Calu3 (cell line): ENCODE measurements at regions not wholly inside any gene's neighbourhood (a gene's known extent, or its start where the extent isn't known, plus 50 kb on each side); places are given as distances from the start of the nearest gene placed in this dataset.

ENCODE experiments used
- BruUV-seq: library from RNA; stranded (reverse); fragments of 400-500 nt; replicated peaks from 2 replicates; lab custom pipeline; 2021; lab: Mats Ljungman, UMichigan
- CTCF ChIA-PET: fragments of 300-600 bp; sonication (Branson Sonifier 250); formaldehyde crosslinking; loops from one replicate; lab custom pipeline; 2022; ENCODE audit warnings: antibody characterized with exemption; lab: Charles Lee
- DNase-seq: peaks from one replicate; pipeline ENCODE4 v3.0.0; 2022
- H3K27ac Mint-ChIP-seq: one replicate; pipeline ENCODE4 v1.8.0; 2022; ENCODE audit warnings: mixed read lengths; ENCODE audit not compliant: unreplicated experiment
- H3K27me3 Mint-ChIP-seq: one replicate; pipeline ENCODE4 v1.8.0; 2022; ENCODE audit warnings: mixed read lengths; ENCODE audit not compliant: unreplicated experiment
- H3K36me3 Mint-ChIP-seq: one replicate; pipeline ENCODE4 v1.8.0; 2022; ENCODE audit warnings: mild to moderate bottlenecking, moderate library complexity, mixed read lengths; ENCODE audit not compliant: insufficient read depth, unreplicated experiment
- H3K4me1 Mint-ChIP-seq: one replicate; pipeline ENCODE4 v1.8.0; 2022; ENCODE audit warnings: mild to moderate bottlenecking, low read depth, mixed read lengths; ENCODE audit not compliant: unreplicated experiment
- H3K4me3 Mint-ChIP-seq: one replicate; pipeline ENCODE4 v1.8.0; 2022; ENCODE audit warnings: mild to moderate bottlenecking, low read depth, moderate library complexity, mixed read lengths; ENCODE audit not compliant: unreplicated experiment
- H3K9me3 Mint-ChIP-seq: one replicate; pipeline ENCODE4 v1.8.0; 2022; ENCODE audit warnings: low read depth, mixed read lengths; ENCODE audit not compliant: unreplicated experiment
- intact Hi-C: fragments of 100-400 bp; cut with micrococcal nuclease; formaldehyde crosslinking; loops from one replicate; pipeline ENCODE4 v1.10.0; 2022; ENCODE audit not compliant: unreplicated experiment
- TF ChIP-seq, protein P1 (sequence below): fragments of 200-600 bp; IDR thresholded peaks from one replicate; pipeline ENCODE4 v1.8.0; 2022; ENCODE audit warnings: antibody characterized with exemption; ENCODE audit not compliant: unreplicated experiment

DNA sequence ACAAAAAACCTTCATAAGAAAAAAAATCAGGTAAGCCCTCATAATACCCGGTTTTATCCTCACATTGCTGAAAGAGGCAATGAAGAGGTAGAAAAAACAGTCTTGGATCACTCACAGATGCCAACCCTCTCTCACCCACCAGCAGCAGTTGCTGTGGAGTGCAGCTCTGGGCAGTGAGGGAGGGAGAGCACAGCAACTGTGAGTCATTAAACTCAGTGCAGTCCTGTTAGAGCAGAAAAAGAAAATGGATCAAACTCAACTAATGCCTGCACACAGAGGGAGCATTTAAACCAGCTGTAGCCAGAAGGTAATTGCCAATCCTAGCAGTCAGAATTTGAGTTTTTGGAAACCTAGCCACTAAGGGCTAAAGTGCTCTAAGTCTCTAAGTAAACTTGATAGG, 1050.6 kb upstream of the ALCAM start:
- peaks cover 7% of the 10 kb centered on the region for H3K9me3 Mint-ChIP-seq
- no peaks in the 10 kb centered on the region for H3K27me3 Mint-ChIP-seq
- H3K27ac Mint-ChIP-seq: no peak overlapping the region
- H3K4me1 Mint-ChIP-seq: no peaks in the 10 kb centered on the region
- intact Hi-C loops: no loop called here
- no TSS peak for BruUV-seq
- TF ChIP-seq, protein P1, sequence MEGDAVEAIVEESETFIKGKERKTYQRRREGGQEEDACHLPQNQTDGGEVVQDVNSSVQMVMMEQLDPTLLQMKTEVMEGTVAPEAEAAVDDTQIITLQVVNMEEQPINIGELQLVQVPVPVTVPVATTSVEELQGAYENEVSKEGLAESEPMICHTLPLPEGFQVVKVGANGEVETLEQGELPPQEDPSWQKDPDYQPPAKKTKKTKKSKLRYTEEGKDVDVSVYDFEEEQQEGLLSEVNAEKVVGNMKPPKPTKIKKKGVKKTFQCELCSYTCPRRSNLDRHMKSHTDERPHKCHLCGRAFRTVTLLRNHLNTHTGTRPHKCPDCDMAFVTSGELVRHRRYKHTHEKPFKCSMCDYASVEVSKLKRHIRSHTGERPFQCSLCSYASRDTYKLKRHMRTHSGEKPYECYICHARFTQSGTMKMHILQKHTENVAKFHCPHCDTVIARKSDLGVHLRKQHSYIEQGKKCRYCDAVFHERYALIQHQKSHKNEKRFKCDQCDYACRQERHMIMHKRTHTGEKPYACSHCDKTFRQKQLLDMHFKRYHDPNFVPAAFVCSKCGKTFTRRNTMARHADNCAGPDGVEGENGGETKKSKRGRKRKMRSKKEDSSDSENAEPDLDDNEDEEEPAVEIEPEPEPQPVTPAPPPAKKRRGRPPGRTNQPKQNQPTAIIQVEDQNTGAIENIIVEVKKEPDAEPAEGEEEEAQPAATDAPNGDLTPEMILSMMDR: no peak
- DNase-seq: no peak
- no peaks in the 10 kb centered on the region for H3K36me3 Mint-ChIP-seq
- CTCF ChIA-PET: no interaction called here
- no peak overlapping the region for H3K4me3 Mint-ChIP-seq

DNA sequence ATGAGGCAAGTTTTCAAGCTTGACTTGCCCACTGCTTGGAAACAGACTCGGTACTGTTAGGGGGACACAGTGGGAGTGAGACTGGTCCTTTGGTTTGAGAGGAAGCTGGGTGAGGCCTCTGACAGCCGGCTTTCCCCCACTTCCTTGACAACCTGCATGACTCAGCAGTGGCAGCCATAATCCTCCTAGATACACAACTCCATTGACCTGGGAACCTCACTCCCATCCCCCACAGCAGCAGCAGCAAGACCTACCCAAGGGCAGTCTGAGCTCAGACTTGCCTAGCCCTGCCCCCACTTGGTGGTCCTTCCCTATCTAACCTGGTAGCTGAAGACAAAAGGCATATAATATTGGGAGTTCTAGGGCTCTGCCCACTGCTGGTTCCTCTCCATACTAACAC, 1043.5 kb upstream of the ALCAM start:
- no peaks in the 10 kb centered on the region for H3K36me3 Mint-ChIP-seq
- H3K4me1 Mint-ChIP-seq: no peaks in the 10 kb centered on the region
- H3K27me3 Mint-ChIP-seq: no peaks in the 10 kb centered on the region
- TF ChIP-seq, protein P1: no peak
- H3K27ac Mint-ChIP-seq: no peak overlapping the region
- intact Hi-C loops: no loop called here
- no TSS peak for BruUV-seq
- no peak for DNase-seq
- peaks cover 8% of the 10 kb centered on the region for H3K9me3 Mint-ChIP-seq
- CTCF ChIA-PET: no interaction called here
- no peak overlapping the region for H3K4me3 Mint-ChIP-seq

DNA sequence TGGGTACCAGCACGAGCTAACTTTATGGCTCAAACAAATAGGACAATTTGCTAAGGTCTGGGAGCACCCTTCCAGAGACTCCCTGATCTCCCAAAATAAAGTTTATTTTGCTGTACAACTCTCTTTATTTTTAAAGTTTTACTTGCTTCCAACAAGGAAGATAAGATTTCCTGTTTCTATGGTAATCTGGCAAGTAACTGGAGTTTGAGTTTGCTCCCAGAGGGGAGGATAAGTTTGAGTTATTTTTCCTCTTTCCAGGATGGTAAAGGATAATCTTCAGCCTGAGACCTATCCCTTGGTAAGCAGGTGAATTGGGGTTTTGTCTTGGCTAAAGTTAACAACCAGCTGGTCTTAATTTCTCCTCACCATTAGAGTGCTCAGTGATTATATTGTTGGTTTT, 1019.4 kb upstream of the ALCAM start:
- no peak for DNase-seq
- H3K27me3 Mint-ChIP-seq: no peaks in the 10 kb centered on the region
- H3K9me3 Mint-ChIP-seq: no peaks in the 10 kb centered on the region
- intact Hi-C loops: no loop called here
- H3K36me3 Mint-ChIP-seq: no peaks in the 10 kb centered on the region
- H3K4me3 Mint-ChIP-seq: no peak overlapping the region
- H3K27ac Mint-ChIP-seq: no peak overlapping the region
- H3K4me1 Mint-ChIP-seq: no peaks in the 10 kb centered on the region
- BruUV-seq: no TSS peak
- CTCF ChIA-PET: no interaction called here
- TF ChIP-seq, protein P1: no peak

DNA sequence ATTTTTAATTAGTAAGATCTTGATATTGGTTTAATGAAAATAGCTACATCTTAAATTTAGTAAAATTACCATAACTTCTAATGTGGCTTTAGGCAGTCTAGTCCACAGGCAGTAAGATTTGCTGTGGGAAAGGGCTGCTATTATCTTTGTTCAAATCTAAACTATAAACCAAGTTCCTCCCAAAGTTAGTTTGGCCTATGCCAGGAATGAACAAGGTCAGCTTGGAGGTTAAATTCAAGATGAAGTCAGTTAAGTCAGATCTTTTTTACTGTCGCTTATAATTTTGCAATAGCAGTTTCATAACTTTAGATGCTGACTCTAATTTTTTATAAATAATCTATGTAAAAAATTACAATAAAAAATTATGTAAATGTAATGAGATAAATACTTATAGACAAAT, 1016.9 kb upstream of the ALCAM start:
- BruUV-seq: no TSS peak
- CTCF ChIA-PET: no interaction called here
- Mint-ChIP-seq H3K36me3 (no peaks in the 10 kb centered on the region), H3K4me3 (no peak overlapping the region), H3K9me3 (no peaks in the 10 kb centered on the region), H3K27ac (no peak overlapping the region), H3K4me1 (no peaks in the 10 kb centered on the region), H3K27me3 (no peaks in the 10 kb centered on the region)
- intact Hi-C loops: no loop called here
- DNase-seq: no peak
- TF ChIP-seq, protein P1: no peak

DNA sequence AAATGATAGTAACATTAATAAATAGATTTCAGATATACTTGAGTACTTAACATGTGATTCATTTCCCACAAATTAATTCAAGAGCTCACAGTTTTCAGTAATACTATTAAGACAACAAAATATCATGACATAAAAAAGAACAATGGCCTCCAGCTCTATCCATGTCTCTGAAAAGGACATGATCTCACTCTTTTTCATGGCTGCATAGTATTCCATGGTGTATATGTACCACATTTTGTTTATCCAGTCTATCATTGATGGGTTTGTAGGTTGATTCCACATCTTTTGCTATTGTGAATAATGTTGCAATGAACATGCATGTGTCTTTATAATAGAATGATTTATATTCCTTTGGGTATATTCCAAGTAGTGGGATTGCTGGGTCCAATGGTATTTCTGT, 1012.8 kb upstream of the ALCAM start:
- no peak for DNase-seq
- CTCF ChIA-PET: no interaction called here
- BruUV-seq: no TSS peak
- intact Hi-C loops: no loop called here
- TF ChIP-seq, protein P1: no peak
- Mint-ChIP-seq H3K9me3 (no peaks in the 10 kb centered on the region), H3K36me3 (no peaks in the 10 kb centered on the region), H3K4me3 (no peak overlapping the region), H3K4me1 (no peaks in the 10 kb centered on the region), H3K27me3 (no peaks in the 10 kb centered on the region), H3K27ac (no peak overlapping the region)
